H9 (cell line): ENCODE measurements at regions not wholly inside any gene's neighbourhood (a gene's known extent, or its start where the extent isn't known, plus 50 kb on each side); places are given as distances from the start of the nearest gene placed in this dataset.

Experiments used
- DNase-seq: peaks from one replicate; pipeline ENCODE4 v3.0.0-alpha.2; 2017
- H2AFZ ChIP-seq: one replicate; pipeline ENCODE4 v1.6.1; 2013; ENCODE audit warnings: mild to moderate bottlenecking, low read length, control low read depth, moderate library complexity
- H2AK5ac ChIP-seq: 2 replicates; pipeline ENCODE4 v1.6.1; 2013; ENCODE audit warnings: low read length, control low read depth, mixed read lengths; ENCODE audit not compliant: insufficient read length
- H2BK120ac ChIP-seq: one replicate; pipeline ENCODE4 v1.6.1; 2013; ENCODE audit warnings: low read depth, mild to moderate bottlenecking, low read length, control low read depth, inconsistent platforms; ENCODE audit not compliant: poor library complexity, severe bottlenecking
- H2BK12ac ChIP-seq: 2 replicates; pipeline ENCODE4 v1.6.1; 2013; ENCODE audit warnings: low read length, control low read depth, mixed read lengths, low read depth; ENCODE audit not compliant: insufficient read length
- H2BK15ac ChIP-seq: 2 replicates; pipeline ENCODE4 v1.6.1; 2013; ENCODE audit warnings: low read depth, low read length, control low read depth
- H2BK20ac ChIP-seq: one replicate; pipeline ENCODE4 v1.6.1; 2013; ENCODE audit warnings: low read depth, mild to moderate bottlenecking, low read length, control low read depth, inconsistent platforms; ENCODE audit not compliant: poor library complexity, severe bottlenecking
- H2BK5ac ChIP-seq: 2 replicates; pipeline ENCODE4 v1.6.1; 2013; ENCODE audit warnings: low read length, control low read depth, mixed read lengths; ENCODE audit not compliant: insufficient read length
- H3K14ac ChIP-seq: 2 replicates; pipeline ENCODE4 v1.6.1; 2013; ENCODE audit warnings: low read length, control low read depth; ENCODE audit not compliant: insufficient read depth
- H3K18ac ChIP-seq: 2 replicates; pipeline ENCODE4 v1.6.1; 2013; ENCODE audit warnings: low read depth, mild to moderate bottlenecking, mixed read lengths, low read length, control low read depth; ENCODE audit not compliant: insufficient read length
- H3K23ac ChIP-seq: 2 replicates; pipeline ENCODE4 v1.6.1; 2013; ENCODE audit warnings: low read length, control low read depth, mixed read lengths, low read depth; ENCODE audit not compliant: insufficient read length
- H3K23me2 ChIP-seq: 2 replicates; pipeline ENCODE4 v1.6.1; 2013; ENCODE audit warnings: low read depth, mild to moderate bottlenecking, mixed read lengths, low read length, control low read depth; ENCODE audit not compliant: insufficient read length, poor library complexity, severe bottlenecking
- H3K27ac ChIP-seq: 2 replicates; pipeline ENCODE4 v1.5.1; 2013; ENCODE audit warnings: low read length, control low read depth, mixed read lengths, low read depth; ENCODE audit not compliant: insufficient read length
- H3K27me3 ChIP-seq: 2 replicates; pipeline ENCODE4 v1.6.1; 2013; ENCODE audit warnings: low read length, control low read depth, inconsistent platforms; ENCODE audit not compliant: insufficient read depth
- H3K4ac ChIP-seq: 2 replicates; pipeline ENCODE4 v1.6.1; 2013; ENCODE audit warnings: low read depth, mild to moderate bottlenecking, control low read depth, inconsistent platforms, low read length, moderate library complexity
- H3K4me1 ChIP-seq: 2 replicates; pipeline ENCODE4 v1.6.1; 2013; ENCODE audit warnings: low read length, control low read depth, inconsistent platforms; ENCODE audit not compliant: insufficient read depth
- H3K4me2 ChIP-seq: 2 replicates; pipeline ENCODE4 v1.6.1; 2013; ENCODE audit warnings: low read length, control low read depth, mixed read lengths; ENCODE audit not compliant: insufficient read length, insufficient read depth
- H3K56ac ChIP-seq: 2 replicates; pipeline ENCODE4 v1.6.1; 2013; ENCODE audit warnings: low read depth, mild to moderate bottlenecking, mixed read lengths, low read length, control low read depth; ENCODE audit not compliant: insufficient read length
- H3K79me1 ChIP-seq: 2 replicates; pipeline ENCODE4 v1.6.1; 2013; ENCODE audit warnings: low read depth, mild to moderate bottlenecking, moderate library complexity, low read length, control low read depth, inconsistent platforms; ENCODE audit not compliant: insufficient read depth, poor library complexity, severe bottlenecking
- H3K79me2 ChIP-seq: 2 replicates; pipeline ENCODE4 v1.6.1; 2013; ENCODE audit warnings: low read length, control low read depth, inconsistent platforms; ENCODE audit not compliant: insufficient read depth
- H3K9ac ChIP-seq: 2 replicates; pipeline ENCODE4 v1.6.1; 2013; ENCODE audit warnings: low read length, control low read depth, mixed read lengths; ENCODE audit not compliant: insufficient read length; ENCODE audit errors: extremely low read depth
- H3K9me3 ChIP-seq: one replicate; pipeline ENCODE4 v1.6.1; 2013; ENCODE audit warnings: low read depth, low read length, inconsistent platforms; ENCODE audit not compliant: control insufficient read depth
- H3T11ph ChIP-seq: one replicate; pipeline ENCODE4 v1.6.1; 2013; ENCODE audit warnings: mild to moderate bottlenecking, low read length, control low read depth, inconsistent platforms
- H4K20me1 ChIP-seq: one replicate; pipeline ENCODE4 v1.6.1; 2013; ENCODE audit not compliant: control insufficient read depth, insufficient read length, insufficient read depth
- H4K5ac ChIP-seq: 2 replicates; pipeline ENCODE4 v1.6.1; 2013; ENCODE audit warnings: low read depth, mild to moderate bottlenecking, mixed read lengths, low read length, control low read depth; ENCODE audit not compliant: insufficient read length
- H4K8ac ChIP-seq: replicated peaks from 2 replicates; pipeline ENCODE4 v1.6.1; 2013; ENCODE audit warnings: low read length, control low read depth, mixed read lengths, low read depth; ENCODE audit not compliant: insufficient read length
- H4K91ac ChIP-seq: 2 replicates; pipeline ENCODE4 v1.6.1; 2013; ENCODE audit warnings: low read depth, mild to moderate bottlenecking, moderate library complexity, mixed read lengths, low read length, control low read depth; ENCODE audit not compliant: insufficient read length
- H3K27ac Mint-ChIP-seq, 3 experiments: 2 replicates in 2 of 3; 3 replicates in 1 of 3; pipeline ENCODE4 v1.8.0; 2020 to 2021; ENCODE audit warnings: mixed read lengths in 3 of 3, mild to moderate bottlenecking in 1 of 3, moderate library complexity in 1 of 3
- H3K27me3 Mint-ChIP-seq: 2 replicates; pipeline ENCODE4 v1.8.0; 2021; ENCODE audit warnings: low read depth, mild to moderate bottlenecking, moderate library complexity, mixed read lengths
- H3K36me3 Mint-ChIP-seq, 3 experiments: 2 replicates in 2 of 3; 3 replicates in 1 of 3; pipeline ENCODE4 v1.8.0; 2020 to 2021; ENCODE audit warnings: low read depth in 3 of 3, mixed read lengths in 3 of 3; ENCODE audit not compliant: insufficient read depth in 1 of 3
- H3K4me1 Mint-ChIP-seq, 2 experiments: 2 replicates each; pipeline ENCODE4 v1.8.0; 2020; ENCODE audit warnings: mixed read lengths in 2 of 2
- H3K4me3 Mint-ChIP-seq, 2 experiments: 2 replicates in 1 of 2; 3 replicates in 1 of 2; pipeline ENCODE4 v1.8.0; 2020 to 2021; ENCODE audit warnings: mild to moderate bottlenecking in 2 of 2, mixed read lengths in 2 of 2, moderate library complexity in 1 of 2
- H3K9me3 Mint-ChIP-seq, 2 experiments: 2 replicates in 1 of 2; 3 replicates in 1 of 2; pipeline ENCODE4 v1.8.0; 2020; ENCODE audit warnings: mild to moderate bottlenecking in 2 of 2, mixed read lengths in 2 of 2, moderate library complexity in 1 of 2
- WGBS: extraction: QIAGEN DNeasy Blood & Tissue Kit; methylation state at CpG from one replicate; pipeline ENCODE4 v1.1.7; 2013; ENCODE audit warnings: missing lambda C conversion rate, low lambda C conversion rate, mixed read lengths; ENCODE audit not compliant: insufficient read length; ENCODE audit errors: extremely low coverage; 5-methylcytosine and 5-hydroxymethylcytosine counted together
- TF ChIP-seq, protein P1 (sequence below): fragments of 200-600 bp; sonication (generic); conservative IDR thresholded peaks from 3 replicates; pipeline ENCODE4 v1.8.0; 2021; ENCODE audit warnings: antibody characterized with exemption, mild to moderate bottlenecking

DNA sequence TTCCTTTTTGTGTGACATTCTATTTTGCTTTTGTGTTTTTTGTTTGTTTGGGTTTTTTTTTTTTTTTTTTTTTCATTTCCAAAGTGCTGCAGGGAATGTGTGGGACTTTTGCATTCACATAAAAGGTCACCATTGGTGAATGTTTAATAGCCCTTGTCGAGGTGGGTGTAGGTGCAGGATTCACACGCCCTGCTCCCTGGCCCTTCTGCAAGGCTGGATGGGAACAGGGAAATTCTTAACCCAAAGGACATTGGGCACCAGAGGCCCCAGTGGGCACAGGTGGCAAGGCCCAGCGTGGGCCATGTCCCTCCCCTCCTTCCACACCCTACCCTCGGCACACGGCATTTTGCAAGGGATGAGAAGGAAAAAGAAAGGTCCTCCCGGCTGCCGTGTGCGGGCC, 50.4 kb upstream of the NOTCH1 start:
- no peaks in the 10 kb centered on the region for H3K79me2 ChIP-seq
- H3K27me3 ChIP-seq = no peaks in the 10 kb centered on the region
- H3K27ac Mint-ChIP-seq = no peak overlapping the region; a peak in 1 of 7 replicates
- no peak overlapping the region for H4K91ac ChIP-seq
- TF ChIP-seq, protein P1, sequence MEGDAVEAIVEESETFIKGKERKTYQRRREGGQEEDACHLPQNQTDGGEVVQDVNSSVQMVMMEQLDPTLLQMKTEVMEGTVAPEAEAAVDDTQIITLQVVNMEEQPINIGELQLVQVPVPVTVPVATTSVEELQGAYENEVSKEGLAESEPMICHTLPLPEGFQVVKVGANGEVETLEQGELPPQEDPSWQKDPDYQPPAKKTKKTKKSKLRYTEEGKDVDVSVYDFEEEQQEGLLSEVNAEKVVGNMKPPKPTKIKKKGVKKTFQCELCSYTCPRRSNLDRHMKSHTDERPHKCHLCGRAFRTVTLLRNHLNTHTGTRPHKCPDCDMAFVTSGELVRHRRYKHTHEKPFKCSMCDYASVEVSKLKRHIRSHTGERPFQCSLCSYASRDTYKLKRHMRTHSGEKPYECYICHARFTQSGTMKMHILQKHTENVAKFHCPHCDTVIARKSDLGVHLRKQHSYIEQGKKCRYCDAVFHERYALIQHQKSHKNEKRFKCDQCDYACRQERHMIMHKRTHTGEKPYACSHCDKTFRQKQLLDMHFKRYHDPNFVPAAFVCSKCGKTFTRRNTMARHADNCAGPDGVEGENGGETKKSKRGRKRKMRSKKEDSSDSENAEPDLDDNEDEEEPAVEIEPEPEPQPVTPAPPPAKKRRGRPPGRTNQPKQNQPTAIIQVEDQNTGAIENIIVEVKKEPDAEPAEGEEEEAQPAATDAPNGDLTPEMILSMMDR = no peak
- peaks cover 0 to 7% (median 0%) of the 10 kb centered on the region in 3 experiments; a peak in 1 of 7 replicates for H3K36me3 Mint-ChIP-seq
- no peak overlapping the region for H2AFZ ChIP-seq
- H3K9ac ChIP-seq = no peak overlapping the region
- H2AK5ac ChIP-seq = no peak overlapping the region
- H4K8ac ChIP-seq = no peak overlapping the region
- no peaks in the 10 kb centered on the region for H3K23me2 ChIP-seq
- no peak overlapping the region for H2BK5ac ChIP-seq
- no peak overlapping the region for H3T11ph ChIP-seq
- no peak overlapping the region for H3K4me2 ChIP-seq
- no peak overlapping the region for H3K18ac ChIP-seq
- no peaks in the 10 kb centered on the region for H4K20me1 ChIP-seq
- peaks cover 8 to 22% of the 10 kb centered on the region in 2 experiments; a peak in 3 of 4 replicates for H3K4me1 Mint-ChIP-seq
- H3K4me1 ChIP-seq = no peaks in the 10 kb centered on the region
- no peak overlapping the region for H3K27ac ChIP-seq
- H3K79me1 ChIP-seq = no peaks in the 10 kb centered on the region
- no peak overlapping the region for H2BK120ac ChIP-seq
- H2BK15ac ChIP-seq = no peak overlapping the region
- WGBS = no CpG with 5 or more reads among the region's 8 CpGs
- H2BK12ac ChIP-seq = no peak overlapping the region
- H3K14ac ChIP-seq = no peak overlapping the region
- no peak overlapping the region for H4K5ac ChIP-seq
- H3K9me3 Mint-ChIP-seq = peaks cover 4 to 15% of the 10 kb centered on the region in 2 experiments; a peak in 4 of 5 replicates
- DNase-seq = no peak
- no peak overlapping the region for H2BK20ac ChIP-seq
- no peak overlapping the region for H3K56ac ChIP-seq
- no peaks in the 10 kb centered on the region for H3K9me3 ChIP-seq
- peaks cover 2% of the 10 kb centered on the region; the same call in 1 of the 2 replicates for H3K27me3 Mint-ChIP-seq
- H3K4ac ChIP-seq = no peak overlapping the region
- H3K4me3 Mint-ChIP-seq = no peak overlapping the region
- no peak overlapping the region for H3K23ac ChIP-seq
